ENCODE measurements at regions not wholly inside any gene's neighbourhood (a gene's known extent, or its start where the extent isn't known, plus 50 kb on each side); places are given as distances from the start of the nearest gene placed in this dataset.

DNA sequence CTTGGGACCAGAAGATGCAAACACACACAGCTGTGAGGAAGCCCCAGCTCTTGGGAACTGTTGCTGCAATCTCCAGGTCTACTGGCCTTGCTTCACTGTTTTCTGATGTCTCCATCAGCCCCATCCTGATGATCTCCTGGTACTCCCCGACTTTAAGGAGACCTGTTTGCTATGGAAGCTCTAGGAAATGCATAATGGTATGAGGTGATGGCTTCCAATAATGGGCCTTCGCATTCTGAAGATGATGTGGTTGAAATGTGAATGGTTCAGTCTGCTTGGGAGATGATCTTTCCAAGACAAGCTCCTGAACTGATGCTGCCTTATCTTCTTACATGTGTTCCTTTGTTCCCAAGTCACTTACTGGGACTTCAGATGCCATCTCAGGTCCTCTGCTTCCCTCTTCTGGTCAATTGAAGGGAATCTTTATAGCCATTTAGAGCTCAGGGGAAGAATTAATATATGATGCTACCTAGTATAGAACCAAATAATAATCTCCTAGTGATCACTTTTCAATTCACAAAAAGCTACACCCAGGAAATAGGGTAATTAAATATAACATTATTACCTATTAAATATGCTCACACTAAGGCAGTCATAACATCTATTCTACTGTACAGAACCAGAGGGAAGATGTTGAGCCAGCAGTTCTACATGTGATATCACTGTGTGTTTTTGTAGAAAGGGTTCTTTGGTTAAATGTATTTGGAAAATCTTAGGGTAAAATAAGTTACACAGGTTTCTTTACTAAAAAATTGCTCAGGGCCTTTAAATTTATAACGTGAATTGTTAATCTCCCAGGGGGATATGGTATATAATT lies 73.9 kb upstream of the VTCN1 start:
- WGBS: 77% methylated on average over 3 of the region's 3 CpGs

DNA sequence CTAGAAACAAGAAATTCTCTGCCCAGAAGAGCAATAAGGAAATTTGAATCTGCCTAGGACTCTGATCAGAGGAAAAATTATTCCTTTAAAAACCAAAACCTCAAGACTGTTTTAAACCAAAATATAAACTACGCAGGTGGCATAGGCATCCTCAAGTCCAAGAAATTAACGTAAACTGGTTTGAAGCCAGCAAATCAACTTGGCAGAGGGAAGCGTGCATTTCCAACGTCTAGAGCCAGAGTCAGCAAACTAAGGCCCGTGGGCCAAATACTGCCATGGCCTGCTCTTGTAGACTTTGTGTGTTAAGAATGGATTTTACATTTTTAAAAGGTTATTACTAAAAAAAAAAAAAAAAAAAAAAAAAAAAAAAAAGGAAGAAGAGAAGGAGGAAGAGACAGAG lies 67.8 kb upstream of the VTCN1 start:
- Histone ChIP-seq H3K4me1 (no peaks in the 10 kb centered on the region), H3K27ac (replicated peaks in 1 of 4) (no peak overlapping the region), H3K27me3 (no peaks in the 10 kb centered on the region), H3K36me3 (no peaks in the 10 kb centered on the region), H3K4me3 (no peak overlapping the region), H3K9me3 (no peaks in the 10 kb centered on the region)
- DNase-seq (ENCODE audit: extremely low spot score): no peak
- WGBS: 49% methylated on average over 5 of the region's 5 CpGs
- intact Hi-C loops (cut with DNase I): no loop called here
- no peak for TF ChIP-seq EP300 (IDR thresholded peaks at IDR 0.05)
- TF ChIP-seq, protein P1, sequence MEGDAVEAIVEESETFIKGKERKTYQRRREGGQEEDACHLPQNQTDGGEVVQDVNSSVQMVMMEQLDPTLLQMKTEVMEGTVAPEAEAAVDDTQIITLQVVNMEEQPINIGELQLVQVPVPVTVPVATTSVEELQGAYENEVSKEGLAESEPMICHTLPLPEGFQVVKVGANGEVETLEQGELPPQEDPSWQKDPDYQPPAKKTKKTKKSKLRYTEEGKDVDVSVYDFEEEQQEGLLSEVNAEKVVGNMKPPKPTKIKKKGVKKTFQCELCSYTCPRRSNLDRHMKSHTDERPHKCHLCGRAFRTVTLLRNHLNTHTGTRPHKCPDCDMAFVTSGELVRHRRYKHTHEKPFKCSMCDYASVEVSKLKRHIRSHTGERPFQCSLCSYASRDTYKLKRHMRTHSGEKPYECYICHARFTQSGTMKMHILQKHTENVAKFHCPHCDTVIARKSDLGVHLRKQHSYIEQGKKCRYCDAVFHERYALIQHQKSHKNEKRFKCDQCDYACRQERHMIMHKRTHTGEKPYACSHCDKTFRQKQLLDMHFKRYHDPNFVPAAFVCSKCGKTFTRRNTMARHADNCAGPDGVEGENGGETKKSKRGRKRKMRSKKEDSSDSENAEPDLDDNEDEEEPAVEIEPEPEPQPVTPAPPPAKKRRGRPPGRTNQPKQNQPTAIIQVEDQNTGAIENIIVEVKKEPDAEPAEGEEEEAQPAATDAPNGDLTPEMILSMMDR (IDR thresholded peaks at IDR 0.05): no peak
- TF ChIP-seq POLR2AphosphoS5 (IDR thresholded peaks at IDR 0.05): no peak
- no peak for TF ChIP-seq POLR2A (IDR thresholded peaks at IDR 0.05; ENCODE audit: low read depth)

More for the DNA sequence above, 73.9 kb upstream of the VTCN1 start:
- H3K36me3 ChIP-seq: no peaks in the 10 kb centered on the region
- no peaks in the 10 kb centered on the region for H3K27me3 ChIP-seq
- no peaks in the 10 kb centered on the region for H3K9me3 ChIP-seq
- TF ChIP-seq, protein P1 (IDR thresholded peaks at IDR 0.05): peak; percentile 25 to 41 (median 33)
- TF ChIP-seq POLR2AphosphoS5 (IDR thresholded peaks at IDR 0.05): no peak
- intact Hi-C loops (cut with DNase I): loop anchor here (10.0 kb wide), 1 partner anchor 220 kb away; the partner anchor contains the start of gene TTF2
- no peak for DNase-seq (ENCODE audit: extremely low spot score)
- H3K4me1 ChIP-seq: no peaks in the 10 kb centered on the region
- no peak overlapping the region for H3K27ac ChIP-seq (replicated peaks in 1 of 4)
- no peak overlapping the region for H3K4me3 ChIP-seq

DNA sequence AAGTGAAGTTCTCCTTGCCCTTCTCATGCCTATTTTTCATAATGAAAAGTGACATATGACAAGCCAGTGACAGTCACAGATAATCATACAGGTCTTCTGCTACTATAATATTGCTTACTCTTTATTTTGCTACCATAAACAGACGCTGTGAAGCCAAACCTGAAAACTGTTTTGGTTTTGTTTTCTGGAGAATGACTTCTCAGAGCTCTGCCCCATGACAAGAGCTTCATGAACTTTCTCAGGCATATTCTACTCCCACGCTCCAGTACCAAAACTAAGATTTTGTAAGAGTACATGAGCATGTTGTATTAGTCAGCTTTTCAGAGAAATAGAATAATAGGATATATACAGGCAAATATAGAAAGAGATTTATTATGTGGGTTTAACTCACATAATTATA lies 64.3 kb upstream of the VTCN1 start:
- H3K4me1 ChIP-seq: no peaks in the 10 kb centered on the region
- 65% methylated on average over 2 of the region's 2 CpGs for whole genome bisulfite sequencing

DNA sequence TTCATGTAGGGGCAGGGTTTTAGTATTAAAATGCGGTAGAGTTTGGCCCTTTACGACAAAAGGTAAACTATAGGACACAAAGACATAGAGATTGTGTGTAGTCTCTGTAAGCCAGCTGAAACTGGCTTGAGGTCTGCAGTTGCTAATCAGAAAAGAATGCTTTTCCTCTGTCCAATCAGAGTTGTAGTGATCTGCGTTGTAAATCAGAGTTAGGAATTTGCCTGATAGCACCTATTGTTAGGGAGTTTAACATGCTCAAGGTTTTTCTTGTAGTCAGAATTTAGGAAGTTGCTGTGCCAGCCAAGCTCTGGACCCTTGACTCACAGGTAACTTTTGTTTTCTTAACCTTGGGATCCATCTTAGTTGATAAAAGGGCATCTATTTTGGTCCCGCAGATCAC lies 61.2 kb upstream of the VTCN1 start:
- Histone ChIP-seq H3K27me3 (no peaks in the 10 kb centered on the region), H3K36me3 (no peaks in the 10 kb centered on the region), H3K9me3 (peaks cover 0 to 12% (median 0%) of the 10 kb centered on the region in 4 donors), H3K27ac (replicated peaks in 1 of 4) (no peak overlapping the region), H3K4me1 (peaks cover 5 to 25% (median 20%) of the 10 kb centered on the region in 4 donors), H3K4me3 (no peak overlapping the region)
- intact Hi-C loops (cut with DNase I): no loop called here
- peak; percentile 53 for DNase-seq (ENCODE audit: extremely low spot score)
- 85% methylated on average over 4 of the region's 4 CpGs for WGBS
- TF ChIP-seq POLR2AphosphoS5 (IDR thresholded peaks at IDR 0.05) (no peak), POLR2A (IDR thresholded peaks at IDR 0.05; ENCODE audit: low read depth) (no peak), EP300 (IDR thresholded peaks at IDR 0.05) (no peak)
- TF ChIP-seq, protein P1 (IDR thresholded peaks at IDR 0.05): no peak

More for the DNA sequence above, 64.3 kb upstream of the VTCN1 start:
- Histone ChIP-seq H3K27ac (replicated peaks in 1 of 4) (no peak overlapping the region), H3K36me3 (no peaks in the 10 kb centered on the region), H3K27me3 (no peaks in the 10 kb centered on the region), H3K4me3 (no peak overlapping the region), H3K9me3 (peaks cover 0 to 12% (median 0%) of the 10 kb centered on the region in 4 donors)
- TF ChIP-seq POLR2A (IDR thresholded peaks at IDR 0.05; ENCODE audit: low read depth) (no peak), POLR2AphosphoS5 (IDR thresholded peaks at IDR 0.05) (no peak), EP300 (IDR thresholded peaks at IDR 0.05) (no peak)
- TF ChIP-seq, protein P1 (IDR thresholded peaks at IDR 0.05): no peak
- intact Hi-C loops (cut with DNase I): no loop called here
- no peak for DNase-seq (ENCODE audit: extremely low spot score)

All from esophagus muscularis mucosa (tissue), 4 donors.